Keratinocyte (primary cell): ENCODE measurements at regions not wholly inside any gene's neighbourhood (a gene's known extent, or its start where the extent isn't known, plus 50 kb on each side); places are given as distances from the start of the nearest gene placed in this dataset.

Experiments used
- EZH2 ChIP-seq: IDR thresholded peaks from one replicate; pipeline ENCODE4 v1.6.1; 2012; ENCODE audit warnings: inconsistent platforms, mild to moderate bottlenecking, low read length, moderate library complexity
- TF ChIP-seq, protein P1 (sequence below), 3 experiments: IDR thresholded peaks in 1 of 3; conservative IDR thresholded peaks in 1 of 3; optimal IDR thresholded peaks in 1 of 3; 2 replicates in 2 of 3; 3 replicates in 1 of 3; pipeline versions ENCODE3 to v1.5.1; 2011; ENCODE audit warnings: low read length in 3 of 3, mild to moderate bottlenecking in 3 of 3, moderate library complexity in 2 of 3, control low read depth in 1 of 3, inconsistent platforms in 1 of 3; ENCODE audit not compliant: insufficient read depth in 2 of 3; ENCODE audit errors: extremely low read depth in 1 of 3

GRCh38 chr13:59374691-59375090, 789.0 kb downstream of the DIAPH3 start:
- TF ChIP-seq, protein P1, sequence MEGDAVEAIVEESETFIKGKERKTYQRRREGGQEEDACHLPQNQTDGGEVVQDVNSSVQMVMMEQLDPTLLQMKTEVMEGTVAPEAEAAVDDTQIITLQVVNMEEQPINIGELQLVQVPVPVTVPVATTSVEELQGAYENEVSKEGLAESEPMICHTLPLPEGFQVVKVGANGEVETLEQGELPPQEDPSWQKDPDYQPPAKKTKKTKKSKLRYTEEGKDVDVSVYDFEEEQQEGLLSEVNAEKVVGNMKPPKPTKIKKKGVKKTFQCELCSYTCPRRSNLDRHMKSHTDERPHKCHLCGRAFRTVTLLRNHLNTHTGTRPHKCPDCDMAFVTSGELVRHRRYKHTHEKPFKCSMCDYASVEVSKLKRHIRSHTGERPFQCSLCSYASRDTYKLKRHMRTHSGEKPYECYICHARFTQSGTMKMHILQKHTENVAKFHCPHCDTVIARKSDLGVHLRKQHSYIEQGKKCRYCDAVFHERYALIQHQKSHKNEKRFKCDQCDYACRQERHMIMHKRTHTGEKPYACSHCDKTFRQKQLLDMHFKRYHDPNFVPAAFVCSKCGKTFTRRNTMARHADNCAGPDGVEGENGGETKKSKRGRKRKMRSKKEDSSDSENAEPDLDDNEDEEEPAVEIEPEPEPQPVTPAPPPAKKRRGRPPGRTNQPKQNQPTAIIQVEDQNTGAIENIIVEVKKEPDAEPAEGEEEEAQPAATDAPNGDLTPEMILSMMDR (optimal IDR thresholded peaks at IDR 0.05 in 1 of 3, IDR thresholded peaks at IDR 0.05 in 1 of 3, conservative IDR thresholded peaks at IDR 0.05 in 1 of 3; ENCODE audit: extremely low read depth in 1 of 3, insufficient read depth in 2 of 3, low read length in 3 of 3): no peak
- TF ChIP-seq EZH2: no peak
